ENCODE measurements at regions not wholly inside any gene's neighbourhood (a gene's known extent, or its start where the extent isn't known, plus 50 kb on each side); places are given as distances from the start of the nearest gene placed in this dataset.

DNA sequence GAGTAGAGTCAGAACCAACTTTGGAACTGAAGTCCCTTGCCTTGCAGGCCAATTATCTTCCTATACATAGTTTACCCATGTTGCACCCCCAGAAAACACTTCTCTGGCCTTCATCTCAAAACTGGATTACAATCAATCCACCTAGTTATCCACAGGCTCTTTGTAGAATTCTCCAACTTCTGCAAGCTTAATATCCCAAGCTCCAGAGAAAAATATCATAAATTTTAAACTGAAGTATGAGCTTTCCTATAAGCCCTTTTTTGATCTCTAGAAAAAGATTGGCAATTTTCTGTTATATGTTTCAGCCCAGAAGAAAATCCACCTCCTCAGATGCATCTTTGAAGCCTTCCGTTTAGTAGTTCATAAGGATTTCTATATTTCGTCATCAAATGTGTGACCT is 553.4 kb downstream of the SNAPC1 start:
- DNase-seq (ENCODE audit: low read depth): no peak
- TF ChIP-seq, protein P1, sequence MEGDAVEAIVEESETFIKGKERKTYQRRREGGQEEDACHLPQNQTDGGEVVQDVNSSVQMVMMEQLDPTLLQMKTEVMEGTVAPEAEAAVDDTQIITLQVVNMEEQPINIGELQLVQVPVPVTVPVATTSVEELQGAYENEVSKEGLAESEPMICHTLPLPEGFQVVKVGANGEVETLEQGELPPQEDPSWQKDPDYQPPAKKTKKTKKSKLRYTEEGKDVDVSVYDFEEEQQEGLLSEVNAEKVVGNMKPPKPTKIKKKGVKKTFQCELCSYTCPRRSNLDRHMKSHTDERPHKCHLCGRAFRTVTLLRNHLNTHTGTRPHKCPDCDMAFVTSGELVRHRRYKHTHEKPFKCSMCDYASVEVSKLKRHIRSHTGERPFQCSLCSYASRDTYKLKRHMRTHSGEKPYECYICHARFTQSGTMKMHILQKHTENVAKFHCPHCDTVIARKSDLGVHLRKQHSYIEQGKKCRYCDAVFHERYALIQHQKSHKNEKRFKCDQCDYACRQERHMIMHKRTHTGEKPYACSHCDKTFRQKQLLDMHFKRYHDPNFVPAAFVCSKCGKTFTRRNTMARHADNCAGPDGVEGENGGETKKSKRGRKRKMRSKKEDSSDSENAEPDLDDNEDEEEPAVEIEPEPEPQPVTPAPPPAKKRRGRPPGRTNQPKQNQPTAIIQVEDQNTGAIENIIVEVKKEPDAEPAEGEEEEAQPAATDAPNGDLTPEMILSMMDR (IDR thresholded peaks at IDR 0.05; ENCODE audit: insufficient read depth, low read depth, low read length, missing control alignments): no peak
- no peak overlapping the region for H3K4me3 ChIP-seq (ENCODE audit: low read depth, low read length)

DNA sequence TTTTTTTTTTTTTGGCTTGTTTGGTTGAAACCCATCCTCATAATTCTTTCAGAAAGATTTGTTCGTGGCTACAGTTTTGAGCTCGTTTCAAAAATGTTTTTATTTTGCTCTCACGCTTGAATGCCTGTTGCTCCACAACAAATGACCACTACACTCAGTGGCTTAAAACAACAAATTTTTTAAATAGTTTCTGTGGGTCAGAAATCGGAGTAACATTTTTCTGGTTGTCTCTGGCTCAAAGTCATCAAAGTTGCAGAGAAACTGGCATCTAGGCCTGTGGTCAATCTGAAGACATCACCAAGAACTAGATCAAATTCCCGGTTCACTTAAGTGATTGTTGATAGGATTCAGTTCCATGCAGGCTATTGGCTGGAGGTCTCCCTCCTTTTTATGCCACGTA is 560.0 kb downstream of the SNAPC1 start:
- TF ChIP-seq, protein P1 (IDR thresholded peaks at IDR 0.05; ENCODE audit: insufficient read depth, low read depth, low read length, missing control alignments): no peak
- H3K4me3 ChIP-seq (ENCODE audit: low read depth, low read length): no peak overlapping the region
- DNase-seq (ENCODE audit: low read depth): no peak

DNA sequence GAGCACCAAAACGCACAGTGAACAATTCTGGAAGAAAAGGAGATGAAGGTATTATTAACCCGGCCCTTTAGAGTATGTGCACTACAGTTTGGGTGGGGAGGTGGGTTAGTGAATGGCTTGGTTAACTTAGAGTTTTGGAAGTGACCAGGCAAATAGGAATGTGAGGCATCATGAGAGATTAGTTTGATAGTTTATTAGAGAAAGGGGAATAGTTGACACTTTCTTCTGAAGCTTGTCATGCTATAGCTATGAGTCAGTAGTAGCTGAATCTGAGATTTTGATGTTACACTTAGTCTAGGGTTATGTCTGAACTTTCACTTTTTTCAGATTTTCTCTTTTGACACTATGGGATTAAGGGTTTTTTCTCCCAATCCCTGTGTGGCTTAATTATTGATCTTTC is 567.2 kb downstream of the SNAPC1 start:
- no peak for DNase-seq (ENCODE audit: low read depth)
- H3K4me3 ChIP-seq (ENCODE audit: low read depth, low read length): no peak overlapping the region
- TF ChIP-seq, protein P1 (IDR thresholded peaks at IDR 0.05; ENCODE audit: insufficient read depth, low read depth, low read length, missing control alignments): no peak

DNA sequence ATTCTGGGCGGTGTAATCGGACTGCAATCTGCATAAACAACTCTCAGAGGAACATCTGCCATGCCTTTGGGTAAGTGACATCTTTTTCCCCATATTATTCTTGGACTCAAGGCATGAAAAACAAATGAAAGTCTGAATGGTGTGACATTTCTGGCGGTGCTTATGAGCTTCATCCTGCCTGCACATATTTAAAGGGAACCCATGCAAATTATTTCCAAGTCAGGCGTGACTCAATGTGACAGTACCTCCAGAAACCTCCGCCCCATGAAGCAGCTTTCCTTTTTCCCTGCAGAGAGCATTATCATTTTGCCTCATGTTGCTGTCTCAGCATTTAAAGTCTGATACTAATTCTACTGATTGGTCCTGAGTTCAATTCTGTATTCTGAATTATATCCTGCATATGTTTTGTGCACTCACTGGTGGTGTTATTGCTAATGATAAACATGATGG is 585.4 kb downstream of the SNAPC1 start:
- DNase-seq (ENCODE audit: low read depth): no peak
- no peak overlapping the region for H3K4me3 ChIP-seq (ENCODE audit: low read depth, low read length)
- TF ChIP-seq, protein P1 (IDR thresholded peaks at IDR 0.05; ENCODE audit: insufficient read depth, low read depth, low read length, missing control alignments): no peak

DNA sequence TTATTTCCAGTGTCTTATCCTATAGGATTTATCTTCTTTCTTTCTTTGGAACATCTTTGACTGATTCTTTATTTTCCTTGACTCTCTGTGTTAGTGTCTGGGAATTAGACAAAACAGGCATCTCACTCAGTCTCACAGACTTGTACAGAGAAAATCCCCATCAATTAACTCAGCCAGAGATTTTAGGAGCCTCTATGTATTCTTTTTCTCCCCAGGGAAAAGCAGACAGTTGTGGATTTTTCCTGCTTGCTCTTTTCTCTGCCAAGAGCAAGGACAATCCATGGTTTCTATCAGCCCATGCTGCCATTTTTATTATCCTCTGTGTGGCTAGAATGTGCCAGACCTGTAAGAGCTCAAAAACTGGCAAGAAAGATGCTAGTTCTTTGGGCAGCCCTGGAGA is 595.1 kb downstream of the SNAPC1 start:
- TF ChIP-seq, protein P1 (IDR thresholded peaks at IDR 0.05; ENCODE audit: insufficient read depth, low read depth, low read length, missing control alignments): no peak
- H3K4me3 ChIP-seq (ENCODE audit: low read depth, low read length): no peak overlapping the region
- no peak for DNase-seq (ENCODE audit: low read depth)

DNA sequence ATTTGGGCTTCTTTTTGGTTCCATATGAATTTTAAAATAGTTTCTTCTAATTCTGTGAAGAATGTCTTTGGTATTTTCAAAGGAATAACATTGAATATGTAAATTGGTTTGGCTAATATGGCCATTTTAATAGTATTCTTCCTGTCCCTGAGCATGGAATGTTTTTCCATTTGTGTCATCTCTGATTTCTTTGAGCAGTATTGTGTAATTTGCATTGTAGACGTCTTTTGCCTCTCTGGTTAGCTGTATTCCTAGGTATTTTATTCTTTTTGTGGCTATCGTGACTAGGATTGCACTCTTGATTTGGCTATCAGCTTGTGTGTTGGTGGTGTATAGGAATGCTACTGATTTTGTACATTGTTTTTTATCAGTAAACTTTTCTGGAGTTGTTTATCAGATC is 601.9 kb downstream of the SNAPC1 start:
- TF ChIP-seq, protein P1 (IDR thresholded peaks at IDR 0.05; ENCODE audit: insufficient read depth, low read depth, low read length, missing control alignments): no peak
- no peak overlapping the region for H3K4me3 ChIP-seq (ENCODE audit: low read depth, low read length)
- no peak for DNase-seq (ENCODE audit: low read depth)

DNA sequence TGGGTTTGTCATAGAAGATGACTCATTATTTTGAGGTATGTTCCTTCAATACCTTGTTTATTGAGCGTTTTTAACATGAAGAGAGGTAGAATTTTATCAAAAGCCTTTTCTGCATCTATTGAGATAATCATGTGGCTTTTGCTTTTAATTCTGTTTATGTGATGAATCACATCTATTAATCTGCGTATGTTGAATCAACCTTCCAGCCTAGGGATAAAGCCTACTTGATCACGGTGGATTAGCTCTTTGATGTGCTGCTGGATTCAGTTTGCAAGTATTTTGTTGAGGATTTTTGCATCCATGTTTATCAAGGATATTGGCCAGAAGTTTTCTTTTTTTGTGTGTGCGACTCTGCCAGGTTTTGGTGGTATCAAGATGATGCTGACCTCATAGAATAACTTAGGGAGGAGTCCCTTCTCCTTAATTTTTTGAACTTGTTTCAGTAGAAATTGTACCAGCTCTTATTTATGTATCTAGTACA is 602.6 kb downstream of the SNAPC1 start:
- TF ChIP-seq, protein P1 (IDR thresholded peaks at IDR 0.05; ENCODE audit: insufficient read depth, low read depth, low read length, missing control alignments): no peak
- H3K4me3 ChIP-seq (ENCODE audit: low read depth, low read length): no peak overlapping the region
- DNase-seq (ENCODE audit: low read depth): no peak

Measured in GM12865 (cell line).